SU-DHL-6 (cell line): ENCODE measurements at regions not wholly inside any gene's neighbourhood (a gene's known extent, or its start where the extent isn't known, plus 50 kb on each side); places are given as distances from the start of the nearest gene placed in this dataset.

Experiments used
- EZH2phosphoT487 ChIP-seq: fragments of 200-600 bp; sonication (generic), shearing (Covaris generic); conservative IDR thresholded peaks from 2 replicates; pipeline ENCODE4 v1.6.1; 2018; ENCODE audit warnings: mild to moderate bottlenecking, antibody characterized with exemption, low read length, moderate library complexity, mixed read lengths
- TF ChIP-seq, protein P1 (sequence below): fragments of 200-600 bp; sonication (generic); IDR thresholded peaks from one replicate; pipeline ENCODE4 v1.5.1; 2017; ENCODE audit warnings: antibody characterized with exemption, mild to moderate bottlenecking, low read length, moderate library complexity; ENCODE audit not compliant: insufficient read depth, poor library complexity, severe bottlenecking

DNA sequence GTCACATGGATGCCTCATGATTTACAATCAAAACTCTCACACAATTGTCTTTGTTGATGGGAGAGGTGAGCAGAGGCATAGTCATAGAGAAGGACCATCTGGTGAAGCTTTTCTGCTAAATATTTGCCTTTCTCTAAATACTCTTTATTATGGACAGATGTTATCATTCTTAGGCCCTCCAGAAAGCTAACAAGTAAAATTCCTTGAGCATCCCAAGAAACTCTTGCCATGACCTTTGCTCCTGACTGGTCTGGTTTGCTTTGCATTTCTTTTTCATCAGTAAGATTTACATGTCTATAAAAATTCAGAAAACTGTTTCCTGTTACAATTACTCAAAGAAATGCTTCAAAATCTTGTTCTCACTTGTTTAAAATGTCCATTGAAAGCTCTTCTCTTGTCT, 1336.6 kb upstream of the CDH8 start:
- TF ChIP-seq, protein P1, sequence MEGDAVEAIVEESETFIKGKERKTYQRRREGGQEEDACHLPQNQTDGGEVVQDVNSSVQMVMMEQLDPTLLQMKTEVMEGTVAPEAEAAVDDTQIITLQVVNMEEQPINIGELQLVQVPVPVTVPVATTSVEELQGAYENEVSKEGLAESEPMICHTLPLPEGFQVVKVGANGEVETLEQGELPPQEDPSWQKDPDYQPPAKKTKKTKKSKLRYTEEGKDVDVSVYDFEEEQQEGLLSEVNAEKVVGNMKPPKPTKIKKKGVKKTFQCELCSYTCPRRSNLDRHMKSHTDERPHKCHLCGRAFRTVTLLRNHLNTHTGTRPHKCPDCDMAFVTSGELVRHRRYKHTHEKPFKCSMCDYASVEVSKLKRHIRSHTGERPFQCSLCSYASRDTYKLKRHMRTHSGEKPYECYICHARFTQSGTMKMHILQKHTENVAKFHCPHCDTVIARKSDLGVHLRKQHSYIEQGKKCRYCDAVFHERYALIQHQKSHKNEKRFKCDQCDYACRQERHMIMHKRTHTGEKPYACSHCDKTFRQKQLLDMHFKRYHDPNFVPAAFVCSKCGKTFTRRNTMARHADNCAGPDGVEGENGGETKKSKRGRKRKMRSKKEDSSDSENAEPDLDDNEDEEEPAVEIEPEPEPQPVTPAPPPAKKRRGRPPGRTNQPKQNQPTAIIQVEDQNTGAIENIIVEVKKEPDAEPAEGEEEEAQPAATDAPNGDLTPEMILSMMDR, result no peak
- TF ChIP-seq EZH2phosphoT487, result no peak
